Parathyroid adenoma (tissue), 2 donors: ENCODE measurements at regions not wholly inside any gene's neighbourhood (a gene's known extent, or its start where the extent isn't known, plus 50 kb on each side); places are given as distances from the start of the nearest gene placed in this dataset.
"Not testable (repeated sequence)": the region's sequence is repeated elsewhere in the genome, so short reads cannot be mapped to it uniquely, and the experiment has no call there.

ENCODE experiments used
- H2AFZ ChIP-seq: fragments of 300-600 bp; sonication (generic); one replicate; pipeline ENCODE4 v1.7.0; 2017; ENCODE audit warnings: antibody characterized with exemption, mild to moderate bottlenecking
- H3K27ac ChIP-seq: fragments of 300-600 bp; sonication (generic); one replicate; pipeline ENCODE4 v1.7.0; 2017
- H3K27me3 ChIP-seq: fragments of 300-600 bp; sonication (generic); one replicate; pipeline ENCODE4 v1.7.0; 2017; ENCODE audit warnings: low read length; ENCODE audit not compliant: control insufficient read depth, insufficient read depth
- H3K36me3 ChIP-seq: fragments of 300-600 bp; sonication (generic); one replicate; pipeline ENCODE4 v1.7.0; 2017; ENCODE audit warnings: low read length; ENCODE audit not compliant: control insufficient read depth, insufficient read depth
- H3K4me1 ChIP-seq: fragments of 300-600 bp; sonication (generic); one replicate; pipeline ENCODE4 v1.7.0; 2017; ENCODE audit warnings: control low read depth
- H3K4me2 ChIP-seq: fragments of 300-600 bp; sonication (generic); one replicate; pipeline ENCODE4 v1.7.0; 2017; ENCODE audit warnings: low read length
- H3K4me3 ChIP-seq: fragments of 300-600 bp; sonication (generic); one replicate; pipeline ENCODE4 v1.7.0; 2017; ENCODE audit warnings: low read depth, low read length
- H3K79me2 ChIP-seq: fragments of 300-600 bp; sonication (generic); one replicate; pipeline ENCODE4 v1.7.0; 2017; ENCODE audit warnings: control low read depth
- H3K9ac ChIP-seq: fragments of 300-600 bp; sonication (generic); one replicate; pipeline ENCODE4 v1.7.0; 2017; ENCODE audit warnings: mild to moderate bottlenecking
- H3K9me3 ChIP-seq: fragments of 300-600 bp; sonication (generic); one replicate; pipeline ENCODE4 v1.7.0; 2017; ENCODE audit warnings: low read length; ENCODE audit not compliant: control insufficient read depth
- TF ChIP-seq, protein P1 (sequence below): fragments of 300-600 bp; sonication (generic); IDR thresholded peaks from one replicate; pipeline ENCODE4 v1.7.0; 2017; ENCODE audit warnings: antibody characterized with exemption, mild to moderate bottlenecking
- donor health status: primary hyperparathyroidism.

DNA sequence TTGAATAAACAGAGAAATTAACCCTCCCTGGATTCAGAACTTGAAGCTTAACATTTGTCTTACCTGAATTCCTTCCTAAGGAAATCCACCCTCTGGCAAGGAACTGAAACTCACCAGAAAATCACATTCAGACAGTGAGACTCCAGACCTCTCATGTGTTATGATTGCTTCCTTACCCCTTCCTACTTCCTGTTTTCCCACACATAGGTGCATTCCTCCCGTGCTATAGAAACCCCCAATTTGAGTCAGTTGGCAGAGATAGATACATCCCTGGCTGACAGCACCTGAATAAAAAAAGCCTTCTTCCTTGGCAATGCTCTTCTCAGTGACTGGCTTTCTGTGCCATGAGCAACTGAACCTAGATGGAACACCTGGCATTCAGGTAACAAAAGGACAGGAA is 157.0 kb upstream of the SMIM31 start:
- H3K9ac ChIP-seq: no peak overlapping the region
- H3K9me3 ChIP-seq: no peaks in the 10 kb centered on the region
- H2AFZ ChIP-seq: no peak overlapping the region
- no peak overlapping the region for H3K4me2 ChIP-seq
- TF ChIP-seq, protein P1, sequence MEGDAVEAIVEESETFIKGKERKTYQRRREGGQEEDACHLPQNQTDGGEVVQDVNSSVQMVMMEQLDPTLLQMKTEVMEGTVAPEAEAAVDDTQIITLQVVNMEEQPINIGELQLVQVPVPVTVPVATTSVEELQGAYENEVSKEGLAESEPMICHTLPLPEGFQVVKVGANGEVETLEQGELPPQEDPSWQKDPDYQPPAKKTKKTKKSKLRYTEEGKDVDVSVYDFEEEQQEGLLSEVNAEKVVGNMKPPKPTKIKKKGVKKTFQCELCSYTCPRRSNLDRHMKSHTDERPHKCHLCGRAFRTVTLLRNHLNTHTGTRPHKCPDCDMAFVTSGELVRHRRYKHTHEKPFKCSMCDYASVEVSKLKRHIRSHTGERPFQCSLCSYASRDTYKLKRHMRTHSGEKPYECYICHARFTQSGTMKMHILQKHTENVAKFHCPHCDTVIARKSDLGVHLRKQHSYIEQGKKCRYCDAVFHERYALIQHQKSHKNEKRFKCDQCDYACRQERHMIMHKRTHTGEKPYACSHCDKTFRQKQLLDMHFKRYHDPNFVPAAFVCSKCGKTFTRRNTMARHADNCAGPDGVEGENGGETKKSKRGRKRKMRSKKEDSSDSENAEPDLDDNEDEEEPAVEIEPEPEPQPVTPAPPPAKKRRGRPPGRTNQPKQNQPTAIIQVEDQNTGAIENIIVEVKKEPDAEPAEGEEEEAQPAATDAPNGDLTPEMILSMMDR: no peak
- H3K36me3 ChIP-seq: no peaks in the 10 kb centered on the region
- H3K27ac ChIP-seq: no peak overlapping the region
- no peaks in the 10 kb centered on the region for H3K79me2 ChIP-seq
- H3K4me1 ChIP-seq: no peaks in the 10 kb centered on the region
- H3K27me3 ChIP-seq: no peaks in the 10 kb centered on the region
- H3K4me3 ChIP-seq: no peak overlapping the region

DNA sequence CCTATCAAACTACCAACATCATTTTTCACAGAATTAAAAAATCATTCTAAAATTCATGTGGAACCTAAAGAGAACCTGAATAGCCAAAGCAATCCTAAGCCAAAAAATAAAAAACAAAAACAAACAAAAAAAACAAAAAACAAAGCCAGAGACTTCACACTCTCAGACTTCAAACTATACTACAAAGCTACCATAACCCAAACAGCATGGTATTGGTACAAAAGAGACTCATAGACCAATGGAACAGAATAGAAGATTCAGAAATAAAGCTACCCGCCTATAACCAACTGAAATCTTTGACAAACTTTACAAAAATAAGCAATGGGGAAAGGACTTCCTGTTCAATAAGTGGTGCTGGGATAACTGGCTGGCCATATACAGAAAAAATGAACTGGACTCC is 152.3 kb upstream of the SMIM31 start:
- Histone ChIP-seq H3K27ac (no peak overlapping the region), H3K9me3 (no peaks in the 10 kb centered on the region), H3K4me1 (no peaks in the 10 kb centered on the region), H3K4me2 (no peak overlapping the region), H3K4me3 (no peak overlapping the region), H2AFZ (no peak overlapping the region), H3K9ac (no peak overlapping the region), H3K79me2 (no peaks in the 10 kb centered on the region), H3K27me3 (no peaks in the 10 kb centered on the region), H3K36me3 (no peaks in the 10 kb centered on the region)
- TF ChIP-seq, protein P1: no peak

DNA sequence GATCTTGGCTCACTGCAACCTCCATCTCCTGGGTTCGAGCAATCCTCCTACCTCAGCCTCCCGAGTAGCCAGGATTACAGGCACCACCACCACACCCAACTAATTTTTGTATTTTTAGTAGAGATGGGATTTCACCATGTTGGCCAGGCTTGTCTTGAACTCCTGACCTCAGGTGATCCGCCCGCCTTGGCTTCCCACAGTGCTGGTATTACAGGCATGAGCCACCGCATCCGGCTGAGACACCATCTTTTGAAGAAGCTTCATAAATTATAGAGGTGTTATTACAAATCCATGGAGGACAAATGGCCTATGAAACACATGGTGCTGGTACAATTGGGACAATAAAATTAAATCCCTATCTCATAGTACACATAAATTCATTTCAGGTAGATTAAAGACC is 148.1 kb upstream of the SMIM31 start:
- not testable (repeated sequence) for H3K79me2 ChIP-seq, H3K9ac ChIP-seq, H3K4me1 ChIP-seq, H3K36me3 ChIP-seq, H3K4me3 ChIP-seq, H2AFZ ChIP-seq, H3K27me3 ChIP-seq, H3K9me3 ChIP-seq, H3K27ac ChIP-seq, H3K4me2 ChIP-seq

DNA sequence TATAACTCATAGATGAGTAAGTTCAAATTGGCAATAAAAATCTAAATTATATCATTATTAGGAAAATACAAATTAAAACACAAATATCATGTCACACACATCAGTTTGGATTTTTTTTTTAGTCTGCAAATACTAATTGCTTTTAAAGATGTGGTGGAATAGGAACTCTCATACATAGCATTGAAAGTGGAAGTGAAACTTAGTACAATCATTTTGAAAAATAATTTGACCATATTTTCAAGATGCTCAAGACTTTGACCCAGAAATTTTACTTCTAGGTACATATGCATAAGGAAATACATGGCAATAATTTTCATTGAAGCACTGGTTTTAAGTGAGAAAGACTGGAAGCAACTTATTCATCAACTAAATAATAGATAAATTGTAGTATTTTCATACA is 147.5 kb upstream of the SMIM31 start:
- Histone ChIP-seq H3K9me3 (no peaks in the 10 kb centered on the region), H3K27ac (no peak overlapping the region), H3K4me1 (no peaks in the 10 kb centered on the region), H2AFZ (no peak overlapping the region), H3K79me2 (no peaks in the 10 kb centered on the region), H3K36me3 (no peaks in the 10 kb centered on the region), H3K4me2 (no peak overlapping the region), H3K4me3 (no peak overlapping the region), H3K9ac (no peak overlapping the region), H3K27me3 (no peaks in the 10 kb centered on the region)
- TF ChIP-seq, protein P1: no peak

DNA sequence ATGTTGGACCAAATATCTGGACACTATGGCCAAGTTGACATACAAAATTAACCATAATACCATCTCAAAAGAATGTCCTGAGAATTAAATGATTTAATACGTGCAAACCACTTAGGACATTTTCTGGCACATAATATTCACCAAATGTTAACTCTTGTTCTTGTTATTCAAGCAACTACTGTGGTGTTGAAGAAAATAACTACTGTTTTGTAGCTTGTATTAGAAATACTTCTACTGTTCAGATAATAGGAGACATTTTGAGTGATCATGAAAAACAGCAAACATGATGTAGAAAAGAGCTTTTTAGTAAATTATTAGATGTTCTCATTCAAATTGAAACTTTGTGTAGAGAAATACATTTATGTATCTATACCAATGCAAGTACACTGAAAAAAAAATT is 140.7 kb upstream of the SMIM31 start:
- TF ChIP-seq, protein P1: no peak
- Histone ChIP-seq H3K9me3 (no peaks in the 10 kb centered on the region), H2AFZ (no peak overlapping the region), H3K79me2 (no peaks in the 10 kb centered on the region), H3K9ac (no peak overlapping the region), H3K36me3 (no peaks in the 10 kb centered on the region), H3K27ac (no peak overlapping the region), H3K4me3 (no peak overlapping the region), H3K27me3 (no peaks in the 10 kb centered on the region), H3K4me1 (no peaks in the 10 kb centered on the region), H3K4me2 (no peak overlapping the region)
